Lower leg skin (tissue), 4 donors: ENCODE measurements at regions not wholly inside any gene's neighbourhood (a gene's known extent, or its start where the extent isn't known, plus 50 kb on each side); places are given as distances from the start of the nearest gene placed in this dataset.

Experiments
- DNase-seq, 2 donors: peaks; one replicate each; pipeline ENCODE4 v3.0.0-alpha.2; 2019; ENCODE audit warnings: low spot score in 2 of 2
- H3K4me3 ChIP-seq: fragments of 200-600 bp; sonication (generic); 2 replicates; pipeline ENCODE4 v1.5.1; 2017; ENCODE audit warnings: mild to moderate bottlenecking, low read depth; ENCODE audit not compliant: poor library complexity, severe bottlenecking
- CTCF ChIP-seq, 3 donors: fragments of 450-650 bp; IDR thresholded peaks; one replicate each; pipeline ENCODE4 v1.5.1; 2016; ENCODE audit warnings: antibody characterized with exemption in 3 of 3, mild to moderate bottlenecking in 3 of 3, moderate library complexity in 2 of 3
- POLR2A ChIP-seq, 2 donors: fragments of 450-650 bp; IDR thresholded peaks; one replicate each; pipeline ENCODE4 v1.6.1; 2016 to 2017; ENCODE audit warnings: antibody characterized with exemption in 2 of 2, mild to moderate bottlenecking in 1 of 2, moderate library complexity in 1 of 2
- WGBS, 2 donors: methylation state at CpG; one replicate each; pipeline ENCODE4 v1.1.5; 2018; 5-methylcytosine and 5-hydroxymethylcytosine counted together
- intact Hi-C: fragments of 100-400 bp; cut with DNase I; formaldehyde crosslinking; loops from one replicate; pipeline ENCODE4 v1.15.0; 2023; ENCODE audit warnings: low total_unique reads

DNA sequence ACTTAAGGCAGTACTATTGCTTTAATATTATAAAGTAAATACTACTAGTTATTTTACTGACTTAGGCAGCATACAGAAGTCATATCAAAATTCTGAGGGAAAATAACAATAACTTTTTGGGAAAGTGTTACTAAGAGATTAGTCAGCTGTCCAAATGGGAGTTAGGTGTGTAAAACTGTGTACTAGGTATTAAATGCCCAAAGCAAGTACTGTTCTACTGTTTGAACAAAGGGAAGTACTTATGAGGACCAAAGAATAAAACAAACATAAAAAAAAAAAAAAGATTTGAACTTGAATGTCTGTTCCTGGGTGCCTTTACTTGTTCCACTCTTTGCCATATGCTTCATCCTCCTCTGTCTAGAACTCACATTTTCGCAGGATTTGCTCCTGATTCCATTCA, 174.4 kb downstream of the MSL3 start:
- no peak overlapping the region for H3K4me3 ChIP-seq
- 68 to 91% methylated on average over 1 of the region's 1 CpG for WGBS, 2 donors
- TF ChIP-seq POLR2A (IDR thresholded peaks at IDR 0.05), result no peak
- no peak for TF ChIP-seq CTCF (IDR thresholded peaks at IDR 0.05)
- intact Hi-C loops, result no loop called here
- DNase-seq, result no peak

DNA sequence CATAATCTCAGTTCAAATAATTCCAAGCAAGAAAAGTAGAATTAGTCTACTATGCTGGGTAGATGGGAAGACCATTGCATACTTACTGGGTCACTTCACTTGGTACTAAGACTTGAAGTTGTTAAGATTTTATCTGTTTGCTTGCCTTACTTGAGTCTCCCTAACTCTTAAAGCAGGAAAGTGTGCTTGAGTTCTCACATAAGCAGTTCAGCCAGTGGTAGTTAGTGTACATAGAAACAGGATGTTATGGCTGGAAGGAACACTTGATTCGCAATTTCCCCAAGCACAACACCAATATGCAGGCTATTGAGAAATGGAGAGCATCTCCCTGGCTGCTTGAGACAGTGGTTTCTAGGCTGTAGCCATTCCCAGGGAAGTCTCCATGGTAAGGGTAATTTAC, 176.1 kb downstream of the MSL3 start:
- intact Hi-C loops, result no loop called here
- no peak for DNase-seq
- TF ChIP-seq CTCF (IDR thresholded peaks at IDR 0.05), result no peak
- H3K4me3 ChIP-seq, result no peak overlapping the region
- WGBS, 2 donors, result 65 to 67% methylated on average over 1 of the region's 1 CpG

DNA sequence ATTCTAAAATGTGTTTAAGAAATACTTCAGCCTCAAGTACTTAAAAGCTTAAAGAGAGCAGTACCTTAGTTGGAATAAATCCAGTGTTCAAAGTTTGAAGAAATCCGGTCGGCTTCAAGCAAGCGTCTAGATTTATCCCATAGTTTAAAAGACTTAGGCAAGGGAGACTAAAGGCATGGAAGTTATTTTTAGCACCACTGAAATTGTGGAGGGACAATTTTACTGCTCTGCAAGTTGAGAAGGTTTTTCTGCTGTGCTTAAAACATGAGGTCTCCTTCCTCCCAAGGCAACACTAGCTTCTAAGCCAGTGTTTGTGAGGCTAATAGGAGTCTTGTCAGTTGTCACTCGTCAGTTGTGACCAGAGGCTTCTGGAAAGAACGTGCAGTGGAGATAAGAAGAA, 183.5 kb downstream of the MSL3 start:
- DNase-seq, result no peak
- intact Hi-C loops, result no loop called here
- 66 to 67% methylated on average over 5 of the region's 5 CpGs for WGBS, 2 donors
- H3K4me3 ChIP-seq, result no peak overlapping the region
- TF ChIP-seq POLR2A (IDR thresholded peaks at IDR 0.05), result no peak
- TF ChIP-seq CTCF (IDR thresholded peaks at IDR 0.05), result no peak

DNA sequence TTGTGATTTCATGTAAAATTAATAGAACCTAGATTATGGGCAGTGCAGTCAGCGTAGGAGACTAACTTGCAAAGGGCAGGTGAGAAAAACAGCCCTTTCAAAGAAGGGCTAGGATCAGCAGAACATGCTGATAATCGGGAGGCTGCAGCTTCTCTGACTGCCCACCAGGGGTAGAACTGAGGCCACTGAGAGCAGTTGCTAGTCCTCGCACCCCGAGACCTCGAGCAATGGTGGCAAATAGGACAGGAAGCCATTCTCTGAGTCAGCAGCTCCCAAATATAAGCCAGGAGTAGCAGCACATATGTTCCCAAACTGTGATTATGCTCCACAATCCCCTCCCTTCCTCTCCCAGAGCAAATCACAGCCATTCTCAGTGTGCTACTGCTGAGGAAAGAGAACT, 186.5 kb downstream of the MSL3 start:
- no peak for TF ChIP-seq POLR2A (IDR thresholded peaks at IDR 0.05)
- no peak for TF ChIP-seq CTCF (IDR thresholded peaks at IDR 0.05)
- no peak overlapping the region for H3K4me3 ChIP-seq
- no peak for DNase-seq
- WGBS, 2 donors, result 15 to 39% methylated on average over 2 to 5 of the region's 5 CpGs
- intact Hi-C loops, result no loop called here

DNA sequence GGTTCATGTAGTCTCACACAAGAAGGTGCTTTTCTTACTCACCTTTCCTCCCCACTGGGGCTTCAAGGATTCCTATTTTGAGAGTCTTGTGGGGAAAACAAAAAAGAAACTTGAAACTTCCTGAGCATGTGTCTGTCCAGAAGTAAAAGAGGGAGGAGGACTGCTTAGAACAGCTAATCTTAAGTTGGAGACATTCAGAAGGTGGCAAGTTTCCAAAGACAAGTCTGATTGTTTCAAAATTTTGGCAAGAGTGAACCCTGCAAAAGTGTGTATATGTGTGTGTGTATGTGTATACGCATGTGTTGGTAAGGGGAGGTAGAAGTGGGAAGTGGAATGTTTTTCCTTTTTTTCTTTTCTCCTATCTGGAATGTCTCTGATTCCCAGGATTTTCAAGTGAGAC, 189.0 kb upstream of the FRMPD4 start:
- DNase-seq, result no peak
- intact Hi-C loops, result no loop called here
- 78 to 96% methylated on average over 1 of the region's 1 CpG for WGBS, 2 donors
- no peak for TF ChIP-seq CTCF (IDR thresholded peaks at IDR 0.05)
- TF ChIP-seq POLR2A (IDR thresholded peaks at IDR 0.05), result no peak
- H3K4me3 ChIP-seq, result no peak overlapping the region

- WGBS, 2 donors, result 67 to 71% methylated on average over 4 of the region's 4 CpGs
- DNase-seq, result no peak
- TF ChIP-seq POLR2A (IDR thresholded peaks at IDR 0.05) (no peak), CTCF (IDR thresholded peaks at IDR 0.05) (no peak)
- intact Hi-C loops, result no loop called here
- no peak overlapping the region for H3K4me3 ChIP-seq
Measured at GRCh38 chrX:11952176-11952720, 186.0 kb upstream of the FRMPD4 start.
